Loucy (cell line): ENCODE measurements at regions not wholly inside any gene's neighbourhood (a gene's known extent, or its start where the extent isn't known, plus 50 kb on each side); places are given as distances from the start of the nearest gene placed in this dataset.
A peak's percentile ranks its signal among the peaks of the same experiment; 100 is the strongest.

ENCODE experiments used
- H2AFZ ChIP-seq: fragments of 200-600 bp; sonication (generic); 2 replicates; pipeline ENCODE4 v1.6.0; 2016; ENCODE audit warnings: antibody characterized with exemption, mild to moderate bottlenecking, low read length, moderate library complexity
- H3F3A ChIP-seq: fragments of 200-600 bp; 2 replicates; pipeline ENCODE4 v1.6.0; 2016; ENCODE audit warnings: antibody characterized with exemption, low read depth, mild to moderate bottlenecking
- H3K27me3 ChIP-seq: fragments of 200-600 bp; sonication (generic); 2 replicates; pipeline ENCODE4 v1.6.1; 2014; ENCODE audit warnings: low read length, mild to moderate bottlenecking; ENCODE audit not compliant: insufficient read depth, poor library complexity, severe bottlenecking
- H3K36me3 ChIP-seq: fragments of 200-600 bp; sonication (generic); 2 replicates; pipeline ENCODE4 v1.6.1; 2016; ENCODE audit warnings: low read length; ENCODE audit not compliant: insufficient read depth
- H3K4me1 ChIP-seq: fragments of 200-600 bp; sonication (generic); 2 replicates; pipeline ENCODE4 v1.5.1; 2014; ENCODE audit warnings: low read length, mild to moderate bottlenecking; ENCODE audit not compliant: insufficient read depth, poor library complexity, severe bottlenecking
- H3K4me2 ChIP-seq: fragments of 200-600 bp; sonication (generic); 2 replicates; pipeline ENCODE4 v1.6.0; 2014; ENCODE audit warnings: antibody characterized with exemption, low read length, low read depth, mild to moderate bottlenecking; ENCODE audit not compliant: poor library complexity, severe bottlenecking
- H3K4me3 ChIP-seq: fragments of 200-600 bp; sonication (generic); 2 replicates; pipeline ENCODE4 v1.5.1; 2014; ENCODE audit warnings: low read length, mild to moderate bottlenecking, mixed read lengths; ENCODE audit not compliant: poor library complexity, severe bottlenecking
- H3K79me2 ChIP-seq: fragments of 200-600 bp; sonication (generic); 2 replicates; pipeline ENCODE4 v1.6.1; 2014; ENCODE audit warnings: low read length; ENCODE audit not compliant: insufficient read depth
- H3K9ac ChIP-seq: fragments of 200-600 bp; sonication (generic); 2 replicates; pipeline ENCODE4 v1.6.0; 2014; ENCODE audit warnings: mild to moderate bottlenecking, low read depth, low read length, moderate library complexity; ENCODE audit not compliant: poor library complexity, severe bottlenecking
- H3K9me2 ChIP-seq: fragments of 200-600 bp; sonication (generic); replicated peaks from 2 replicates; pipeline ENCODE4 v1.6.1; 2016; ENCODE audit warnings: low read depth, low read length, mixed read lengths
- H3K9me3 ChIP-seq: fragments of 200-600 bp; sonication (generic); 2 replicates; pipeline ENCODE4 v1.6.1; 2014; ENCODE audit warnings: mild to moderate bottlenecking, antibody characterized with exemption, low read length, low read depth; ENCODE audit not compliant: insufficient read depth
- H4K20me1 ChIP-seq: fragments of 200-600 bp; sonication (generic); 2 replicates; pipeline ENCODE4 v1.6.0; 2014; ENCODE audit warnings: antibody characterized with exemption, low read length, mild to moderate bottlenecking; ENCODE audit not compliant: insufficient read depth, poor library complexity, severe bottlenecking
- EZH2phosphoT487 ChIP-seq: fragments of 200-600 bp; IDR thresholded peaks from 2 replicates; pipeline ENCODE4 v1.6.1; 2018; ENCODE audit warnings: antibody characterized with exemption, mild to moderate bottlenecking, moderate library complexity, borderline replicate concordance
- TF ChIP-seq, protein P1 (sequence below): fragments of 200-600 bp; sonication (generic); conservative IDR thresholded peaks from 2 replicates; pipeline ENCODE4 v1.5.1; 2014; ENCODE audit warnings: mild to moderate bottlenecking, antibody characterized with exemption, low read length

DNA sequence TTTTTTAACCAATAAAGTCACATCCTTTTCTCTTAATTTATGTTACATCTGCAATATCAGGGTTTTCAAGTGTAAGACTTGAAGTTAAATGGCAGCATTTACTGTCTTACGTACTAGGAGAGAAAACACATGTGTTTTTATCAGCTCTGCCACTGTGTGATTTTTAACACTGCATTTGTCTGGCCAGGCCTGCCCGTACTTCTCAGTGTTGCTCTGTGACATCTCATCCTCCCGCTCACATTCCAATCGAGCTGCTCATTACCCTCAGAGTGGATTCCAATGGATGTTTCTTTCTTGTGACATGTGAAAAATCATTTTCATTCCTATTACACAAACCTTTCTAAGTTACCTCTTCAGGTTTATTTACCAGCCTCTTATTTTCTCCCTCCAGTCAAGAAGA lies 420.3 kb downstream of the FAT4 start:
- H3K79me2 ChIP-seq: no peaks in the 10 kb centered on the region
- H3K9me2 ChIP-seq: no peaks in the 10 kb centered on the region
- H3K9me3 ChIP-seq: no peaks in the 10 kb centered on the region
- no peaks in the 10 kb centered on the region for H3F3A ChIP-seq
- H3K4me2 ChIP-seq: no peak overlapping the region
- no peak overlapping the region for H2AFZ ChIP-seq
- H4K20me1 ChIP-seq: no peaks in the 10 kb centered on the region
- H3K4me1 ChIP-seq: no peaks in the 10 kb centered on the region
- no peaks in the 10 kb centered on the region for H3K36me3 ChIP-seq
- H3K9ac ChIP-seq: no peak overlapping the region
- H3K4me3 ChIP-seq: no peak overlapping the region
- no peaks in the 10 kb centered on the region for H3K27me3 ChIP-seq
- no peak for TF ChIP-seq EZH2phosphoT487
- TF ChIP-seq, protein P1, sequence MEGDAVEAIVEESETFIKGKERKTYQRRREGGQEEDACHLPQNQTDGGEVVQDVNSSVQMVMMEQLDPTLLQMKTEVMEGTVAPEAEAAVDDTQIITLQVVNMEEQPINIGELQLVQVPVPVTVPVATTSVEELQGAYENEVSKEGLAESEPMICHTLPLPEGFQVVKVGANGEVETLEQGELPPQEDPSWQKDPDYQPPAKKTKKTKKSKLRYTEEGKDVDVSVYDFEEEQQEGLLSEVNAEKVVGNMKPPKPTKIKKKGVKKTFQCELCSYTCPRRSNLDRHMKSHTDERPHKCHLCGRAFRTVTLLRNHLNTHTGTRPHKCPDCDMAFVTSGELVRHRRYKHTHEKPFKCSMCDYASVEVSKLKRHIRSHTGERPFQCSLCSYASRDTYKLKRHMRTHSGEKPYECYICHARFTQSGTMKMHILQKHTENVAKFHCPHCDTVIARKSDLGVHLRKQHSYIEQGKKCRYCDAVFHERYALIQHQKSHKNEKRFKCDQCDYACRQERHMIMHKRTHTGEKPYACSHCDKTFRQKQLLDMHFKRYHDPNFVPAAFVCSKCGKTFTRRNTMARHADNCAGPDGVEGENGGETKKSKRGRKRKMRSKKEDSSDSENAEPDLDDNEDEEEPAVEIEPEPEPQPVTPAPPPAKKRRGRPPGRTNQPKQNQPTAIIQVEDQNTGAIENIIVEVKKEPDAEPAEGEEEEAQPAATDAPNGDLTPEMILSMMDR: no peak

DNA sequence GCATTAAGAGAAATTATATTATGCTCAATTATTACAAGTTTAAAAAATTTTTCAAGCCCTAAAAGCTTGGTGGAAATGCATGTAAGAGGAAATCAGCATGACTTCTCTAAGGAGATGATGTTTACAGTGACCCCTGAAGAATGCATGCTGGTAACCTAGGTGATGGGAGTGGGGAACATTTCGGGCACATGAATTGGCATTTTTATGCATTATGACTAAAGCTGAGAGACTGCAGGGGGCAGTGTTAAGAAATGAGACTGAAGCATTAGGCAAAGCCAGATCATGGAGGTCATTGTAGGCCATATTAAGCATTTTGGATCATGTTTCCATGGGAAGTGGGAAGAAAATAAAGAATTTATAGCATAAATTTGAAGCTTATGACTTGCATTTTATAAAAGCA lies 421.3 kb downstream of the FAT4 start:
- no peaks in the 10 kb centered on the region for H3K27me3 ChIP-seq
- no peak for TF ChIP-seq EZH2phosphoT487
- TF ChIP-seq, protein P1: peak; percentile 26; the same call in 1 of the 2 replicates
- H3K79me2 ChIP-seq: no peaks in the 10 kb centered on the region
- H3K9me3 ChIP-seq: no peaks in the 10 kb centered on the region
- H3F3A ChIP-seq: no peaks in the 10 kb centered on the region
- H4K20me1 ChIP-seq: no peaks in the 10 kb centered on the region
- H3K36me3 ChIP-seq: no peaks in the 10 kb centered on the region
- no peaks in the 10 kb centered on the region for H3K9me2 ChIP-seq
- no peak overlapping the region for H3K4me3 ChIP-seq
- H3K4me1 ChIP-seq: no peaks in the 10 kb centered on the region
- H3K9ac ChIP-seq: no peak overlapping the region
- no peak overlapping the region for H2AFZ ChIP-seq
- no peak overlapping the region for H3K4me2 ChIP-seq

DNA sequence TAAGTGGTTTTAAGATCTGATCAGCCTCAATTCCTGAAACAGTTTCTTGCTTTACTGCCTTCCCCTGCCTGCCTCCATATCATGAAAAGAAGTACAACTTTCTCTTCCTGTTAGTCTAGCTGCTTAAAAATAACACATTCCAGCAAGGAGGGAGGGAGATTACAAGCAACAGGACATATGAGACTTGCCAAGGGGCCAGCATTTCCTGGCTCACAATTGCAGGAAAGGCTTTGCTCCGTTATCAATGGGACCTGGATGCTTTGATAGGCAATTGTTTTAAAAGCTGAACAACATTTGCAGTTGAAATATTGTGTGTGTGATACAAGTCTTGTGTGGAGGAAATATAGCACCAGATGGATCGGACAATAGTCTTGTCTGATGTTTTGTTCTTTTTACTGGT lies 425.0 kb downstream of the FAT4 start:
- no peaks in the 10 kb centered on the region for H3K9me2 ChIP-seq

DNA sequence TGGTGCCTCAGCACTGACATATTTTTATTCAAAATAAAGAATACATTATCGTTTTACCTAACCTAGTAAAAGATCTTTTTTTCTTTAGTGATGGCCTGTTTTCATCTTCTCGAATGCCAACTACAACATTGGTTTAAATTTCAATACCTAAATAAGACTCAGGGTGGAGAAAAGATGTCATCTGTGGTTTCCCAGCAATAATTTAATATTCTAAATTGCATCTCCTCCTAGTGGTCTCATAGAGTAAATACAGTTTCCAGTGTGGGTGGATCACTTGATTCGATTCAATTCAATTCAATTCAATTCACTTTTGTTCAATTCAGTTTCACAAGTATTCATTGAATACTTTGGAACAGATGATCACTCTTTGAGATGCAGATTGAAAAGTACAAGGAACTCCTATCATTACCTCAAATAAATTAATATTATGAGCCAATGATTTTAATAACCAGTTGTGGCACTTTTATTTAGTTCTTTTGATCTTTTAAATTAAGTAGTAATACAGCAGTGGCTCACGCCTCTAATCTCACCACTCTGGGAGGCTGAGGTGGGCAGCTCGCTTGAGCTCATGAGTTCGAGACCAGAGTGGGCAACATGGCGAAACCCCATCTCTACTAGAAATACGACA lies 427.2 kb downstream of the FAT4 start:
- Histone ChIP-seq H3F3A (no peaks in the 10 kb centered on the region), H4K20me1 (no peaks in the 10 kb centered on the region), H2AFZ (no peak overlapping the region), H3K4me3 (no peak overlapping the region), H3K79me2 (no peaks in the 10 kb centered on the region), H3K4me2 (no peak overlapping the region), H3K9me2 (no peaks in the 10 kb centered on the region), H3K9ac (no peak overlapping the region), H3K27me3 (no peaks in the 10 kb centered on the region), H3K9me3 (no peaks in the 10 kb centered on the region), H3K36me3 (no peaks in the 10 kb centered on the region), H3K4me1 (no peaks in the 10 kb centered on the region)
- TF ChIP-seq EZH2phosphoT487: no peak
- TF ChIP-seq, protein P1: peak; percentile 61

More for the DNA sequence above, 425.0 kb downstream of the FAT4 start:
- H3K27me3 ChIP-seq: no peaks in the 10 kb centered on the region
- no peaks in the 10 kb centered on the region for H4K20me1 ChIP-seq
- no peak overlapping the region for H3K9ac ChIP-seq
- no peaks in the 10 kb centered on the region for H3K4me1 ChIP-seq
- H3K36me3 ChIP-seq: no peaks in the 10 kb centered on the region
- no peaks in the 10 kb centered on the region for H3K79me2 ChIP-seq
- H3F3A ChIP-seq: no peaks in the 10 kb centered on the region
- no peak overlapping the region for H3K4me3 ChIP-seq
- no peak for TF ChIP-seq EZH2phosphoT487
- H3K4me2 ChIP-seq: no peak overlapping the region
- no peaks in the 10 kb centered on the region for H3K9me3 ChIP-seq
- no peak overlapping the region for H2AFZ ChIP-seq
